NCI-H128 (cell line): ENCODE measurements at regions not wholly inside any gene's neighbourhood (a gene's known extent, or its start where the extent isn't known, plus 50 kb on each side); places are given as distances from the start of the nearest gene placed in this dataset.
A peak's percentile ranks its signal among the peaks of the same experiment; 100 is the strongest.
"Not testable (repeated sequence)": the region's sequence is repeated elsewhere in the genome, so short reads cannot be mapped to it uniquely, and the experiment has no call there.

ENCODE experiments used
- DNase-seq: peaks from one replicate; lab custom pipeline; 2025; ENCODE audit not compliant: unreplicated experiment; lab: John Stamatoyannopoulos, UW

- no peak for DNase-seq
Observed at GRCh38 chr3:181354140-181354539, 357.6 kb upstream of the SOX2 start.

GRCh38 chr3:181344331-181344730 lies 354.8 kb upstream of the DNAJC19 start:
- no peak for DNase-seq

- no peak for DNase-seq
Observed at GRCh38 chr3:181336597-181336996, 347.1 kb upstream of the DNAJC19 start.

DNA sequence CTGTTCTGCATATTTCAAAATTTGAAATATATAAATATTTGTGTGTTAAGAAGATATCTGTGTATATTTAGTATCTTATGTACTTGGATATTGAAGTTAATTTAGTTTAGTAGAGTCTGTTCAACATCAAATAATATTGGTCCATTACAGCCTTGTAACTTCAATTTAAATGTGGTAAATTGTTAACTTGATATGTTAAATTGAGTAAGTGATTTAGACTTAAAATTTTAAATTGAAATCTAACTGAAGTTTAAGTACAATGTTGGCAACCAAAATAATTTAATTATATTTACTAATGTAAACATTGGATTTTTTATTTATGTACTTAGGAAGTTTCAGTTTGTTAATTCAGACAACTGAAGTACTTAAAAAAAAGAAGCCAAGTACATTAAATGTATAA lies 343.9 kb upstream of the DNAJC19 start:
- DNase-seq: no peak

DNA sequence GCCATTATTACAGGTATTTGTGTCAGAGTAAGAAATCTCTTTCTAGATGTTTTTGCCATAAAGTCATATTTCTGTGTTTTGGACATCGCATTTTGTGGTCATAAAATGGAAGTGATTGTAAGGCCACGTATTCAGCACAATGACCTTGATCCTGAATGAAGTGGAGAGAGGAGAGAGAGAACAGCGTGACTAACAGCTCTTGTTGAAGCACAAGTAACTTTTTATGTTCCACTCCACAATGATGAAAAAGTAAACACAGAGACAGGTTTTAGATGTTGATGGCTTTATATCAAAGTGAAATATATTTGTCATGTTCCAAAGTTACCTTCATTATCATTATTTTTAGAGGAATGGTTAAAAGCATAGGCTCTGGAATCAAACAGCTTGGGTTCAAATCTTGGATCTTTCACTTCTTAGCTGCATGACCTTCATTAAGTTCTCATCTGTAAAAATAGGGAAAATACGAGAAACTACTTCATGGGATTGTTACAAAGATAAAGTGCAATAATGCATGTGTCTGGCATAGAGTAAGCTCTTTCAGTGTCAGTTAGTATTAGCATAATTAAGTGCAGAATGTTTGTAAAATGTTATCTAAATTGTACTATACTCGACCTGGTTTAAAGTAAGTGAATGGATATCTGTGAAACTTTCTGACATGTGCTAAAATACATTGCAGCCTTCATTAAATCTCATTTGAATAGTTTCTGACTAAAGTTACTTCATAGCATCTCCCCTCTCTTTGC lies 341.5 kb upstream of the DNAJC19 start:
- no peak for DNase-seq

- no peak for DNase-seq
Observed at GRCh38 chr3:181330257-181330656, 340.7 kb upstream of the DNAJC19 start.

GRCh38 chr3:181329024-181329423 lies 339.5 kb upstream of the DNAJC19 start:
- peak; percentile 27 for DNase-seq

DNA sequence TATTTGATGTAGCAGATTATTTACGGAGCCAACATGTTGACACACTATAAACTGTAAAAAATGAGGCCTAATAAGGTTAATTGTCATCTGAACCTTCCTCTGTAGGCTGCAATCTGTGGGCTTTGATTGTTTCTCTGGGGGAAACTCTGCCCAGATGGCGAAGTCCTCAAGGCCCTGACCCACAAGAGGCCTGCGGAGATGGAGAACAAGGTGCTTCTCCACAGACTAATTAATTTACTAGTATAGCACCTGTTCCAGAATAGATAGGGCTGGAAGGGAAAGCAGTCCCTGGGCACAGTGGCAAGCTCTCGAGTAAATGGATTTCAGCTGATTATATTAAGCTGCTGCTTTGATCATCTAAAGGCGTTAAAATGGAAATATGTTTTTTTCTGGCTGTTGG lies 338.8 kb upstream of the DNAJC19 start:
- DNase-seq: peak; percentile 65

GRCh38 chr3:181327349-181327748 lies 337.8 kb upstream of the DNAJC19 start:
- DNase-seq: no peak

- DNase-seq: no peak
Observed at GRCh38 chr3:181326637-181327223, 337.2 kb upstream of the DNAJC19 start.

GRCh38 chr3:181324516-181324915 lies 335.0 kb upstream of the DNAJC19 start:
- DNase-seq: not testable (repeated sequence)

GRCh38 chr3:181318321-181318720 lies 328.8 kb upstream of the DNAJC19 start:
- no peak for DNase-seq

DNA sequence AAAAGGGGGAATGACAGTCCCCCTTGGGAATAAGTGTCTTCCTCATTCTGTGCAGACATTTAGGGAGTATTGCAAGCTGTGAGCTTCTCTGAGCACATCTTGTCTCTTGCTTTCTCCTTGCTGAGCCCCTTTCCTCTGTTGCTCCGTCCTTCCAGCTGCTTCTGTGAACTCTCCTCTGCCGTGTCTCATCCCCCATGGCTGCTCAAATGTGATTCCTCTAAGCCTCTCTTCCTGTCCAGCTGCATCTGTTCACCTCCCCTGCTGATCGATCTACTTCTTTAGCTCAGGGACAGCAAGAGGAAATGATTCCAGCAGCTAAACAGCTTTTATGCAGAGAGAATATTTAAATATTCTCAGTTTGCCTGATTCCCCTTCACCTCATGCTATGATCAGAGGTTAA lies 328.0 kb upstream of the DNAJC19 start:
- no peak for DNase-seq

- no peak for DNase-seq
Observed at GRCh38 chr3:181316482-181316881, 326.9 kb upstream of the DNAJC19 start.

GRCh38 chr3:181313335-181313734 lies 323.8 kb upstream of the DNAJC19 start:
- peak; percentile 67 for DNase-seq

DNA sequence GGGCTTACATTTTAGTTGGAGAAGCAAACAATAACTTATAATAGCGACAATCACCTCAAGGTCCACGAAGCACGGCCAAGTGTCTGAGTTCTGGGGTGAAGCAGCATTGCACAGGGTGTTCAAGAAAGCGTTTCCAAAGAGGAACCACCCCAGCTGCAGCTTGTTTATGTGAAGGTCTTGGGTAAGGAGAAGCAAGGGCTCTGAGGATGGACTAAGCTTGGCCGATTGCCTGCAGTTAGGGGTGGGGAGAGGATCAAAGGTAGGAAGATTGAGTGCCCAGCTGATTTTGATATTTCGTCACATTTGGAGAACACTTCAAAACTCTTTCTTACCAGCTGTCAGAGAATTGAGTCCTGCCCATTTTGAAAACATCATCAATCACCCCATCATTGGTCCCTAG lies 321.6 kb upstream of the DNAJC19 start:
- peak; percentile 40 for DNase-seq

DNA sequence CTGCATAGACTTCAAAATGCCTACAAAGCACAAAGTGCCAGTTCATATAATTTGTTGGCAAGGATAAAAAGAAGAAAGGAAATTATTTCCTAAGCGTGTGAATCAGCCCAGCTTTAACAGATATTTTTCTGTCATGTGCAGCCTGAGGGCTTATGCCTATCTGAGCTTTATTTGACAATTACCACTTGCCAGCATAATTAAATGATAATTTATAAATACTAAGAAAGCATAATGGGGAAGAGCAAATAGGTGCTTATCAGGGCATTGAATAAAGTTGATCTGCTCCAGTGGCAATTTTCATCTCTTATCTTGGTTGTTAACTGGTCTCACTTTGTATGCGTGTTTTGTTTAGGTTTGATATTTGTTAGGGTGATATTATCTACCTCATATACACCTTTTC lies 313.4 kb upstream of the DNAJC19 start:
- no peak for DNase-seq

DNA sequence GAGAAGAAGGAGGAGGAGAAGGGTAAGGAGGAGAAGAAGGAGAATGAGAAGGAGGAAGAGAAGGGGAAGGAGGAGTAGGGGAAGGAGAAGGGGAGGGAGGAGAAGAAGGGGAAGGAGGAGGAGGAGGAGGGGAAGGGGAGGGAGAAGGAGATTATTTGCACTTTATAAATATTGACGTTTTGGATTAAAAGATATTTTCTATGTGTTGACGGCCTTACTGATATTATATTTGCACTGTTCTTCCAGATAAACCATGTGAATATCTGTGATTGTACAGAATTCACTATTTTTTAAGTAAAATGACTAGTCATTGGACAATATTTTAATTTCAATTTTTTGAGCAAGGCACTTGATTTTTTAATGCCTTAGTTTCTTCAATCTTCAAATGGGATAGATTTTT lies 310.5 kb upstream of the DNAJC19 start:
- no peak for DNase-seq

DNA sequence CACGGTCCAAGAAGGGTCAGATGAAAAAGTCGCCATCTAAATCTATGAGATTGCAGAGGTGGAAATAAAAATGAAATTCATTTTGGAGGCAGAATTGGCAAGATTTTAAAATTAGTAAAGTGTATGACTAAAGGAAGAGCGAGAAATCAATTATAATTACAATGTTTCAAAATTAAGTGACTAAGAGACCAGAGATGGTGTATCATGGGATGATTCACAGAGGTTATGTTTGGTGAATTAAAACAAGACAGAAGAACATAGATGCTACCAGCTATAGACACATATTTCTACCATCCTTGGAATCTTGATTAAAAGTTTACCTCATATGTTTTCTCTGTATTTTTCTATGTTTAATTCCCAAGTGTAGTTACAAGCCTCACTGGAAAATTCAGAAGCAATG lies 308.9 kb upstream of the DNAJC19 start:
- no peak for DNase-seq

GRCh38 chr3:181292984-181293383 lies 303.4 kb upstream of the DNAJC19 start:
- DNase-seq: no peak

DNA sequence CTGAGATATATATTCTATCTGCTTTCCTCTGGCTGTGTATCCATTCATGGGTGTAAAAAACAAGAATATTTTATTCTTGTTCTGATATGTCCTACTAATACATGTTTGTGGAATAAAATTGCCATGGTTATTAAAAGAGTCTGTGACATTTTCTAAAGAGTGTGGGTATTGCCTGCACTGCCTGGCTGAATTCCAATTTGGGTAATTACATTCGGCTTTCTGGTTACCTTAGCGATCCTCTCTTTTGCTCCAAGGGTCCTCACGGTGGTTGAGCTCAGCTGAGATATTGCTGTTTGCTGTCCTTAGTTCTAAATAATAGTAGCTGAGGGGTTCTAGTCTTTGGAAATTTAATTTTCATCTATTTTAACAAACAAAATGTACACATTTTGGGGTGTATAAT lies 301.4 kb upstream of the DNAJC19 start:
- no peak for DNase-seq

- DNase-seq: no peak
Observed at GRCh38 chr3:181289306-181289705, 299.8 kb upstream of the DNAJC19 start.

DNA sequence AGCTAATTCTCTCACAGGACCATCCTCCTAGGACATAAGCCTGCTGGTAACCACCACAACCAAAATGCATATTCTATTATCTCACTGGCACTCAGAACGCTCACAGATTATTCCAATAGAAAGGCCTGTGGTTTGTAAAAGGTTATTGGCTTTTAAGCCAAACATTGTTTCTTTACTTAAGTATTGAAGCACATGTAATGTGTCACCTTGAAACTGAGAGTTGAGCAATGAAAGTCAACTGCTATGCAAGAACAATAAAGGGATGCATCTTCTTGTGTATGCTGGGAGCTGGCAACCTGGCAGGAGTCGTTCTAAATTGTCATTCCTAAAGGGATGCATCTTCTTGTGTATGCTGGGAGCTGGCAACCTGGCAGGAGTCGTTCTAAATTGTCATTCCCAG lies 298.6 kb upstream of the DNAJC19 start:
- DNase-seq: no peak
